Activated CD8-positive, alpha-beta memory T cell treated with anti-CD3 and anti-CD28 coated beads for 24 hours (primary cell): ENCODE measurements at regions not wholly inside any gene's neighbourhood (a gene's known extent, or its start where the extent isn't known, plus 50 kb on each side); places are given as distances from the start of the nearest gene placed in this dataset.
"Not testable (repeated sequence)": the region's sequence is repeated elsewhere in the genome, so short reads cannot be mapped to it uniquely, and the experiment has no call there.

Experiments used
- DNase-seq: peaks from one replicate; pipeline ENCODE4 v3.0.0-alpha.2; 2020

DNA sequence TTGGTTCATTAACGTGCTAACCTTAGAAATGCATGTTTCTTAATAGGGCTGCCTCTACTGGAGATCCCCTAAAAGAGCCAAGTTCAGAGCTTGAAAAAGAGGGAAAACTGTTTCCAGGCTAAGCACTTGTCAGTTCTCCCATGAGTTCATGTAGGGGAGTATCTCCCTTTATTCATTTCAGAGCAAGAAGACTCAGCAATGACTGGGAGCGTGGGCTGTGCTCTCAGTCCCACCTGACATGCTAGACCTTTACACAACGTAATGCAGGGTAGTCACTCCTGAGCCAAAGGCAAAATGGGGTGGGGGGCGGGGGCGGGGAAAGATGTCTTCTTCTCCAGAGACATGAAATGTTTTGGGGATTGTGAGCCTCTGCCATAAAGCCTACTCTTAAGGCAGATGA lies 420.1 kb upstream of the MCTP2 start:
- DNase-seq, result no peak

DNA sequence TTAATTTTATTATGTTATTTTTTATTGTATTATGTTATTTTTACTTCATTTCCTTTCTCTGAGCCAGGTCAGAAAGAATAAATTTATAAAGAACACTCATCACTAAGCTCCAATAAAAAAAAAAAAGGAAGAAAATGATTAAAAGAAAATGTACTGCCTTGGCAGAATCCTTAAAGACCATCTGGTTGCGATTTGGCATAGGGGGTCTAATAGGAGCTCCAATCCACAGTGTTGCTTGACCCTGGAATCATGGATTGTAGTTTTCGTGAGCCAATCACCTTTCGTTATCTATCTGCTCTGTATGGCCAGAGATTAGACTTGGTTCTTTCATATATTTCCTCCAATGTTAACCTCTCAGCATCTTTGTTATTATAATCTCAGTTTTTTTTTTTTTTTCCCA lies 421.8 kb upstream of the MCTP2 start:
- no peak for DNase-seq

DNA sequence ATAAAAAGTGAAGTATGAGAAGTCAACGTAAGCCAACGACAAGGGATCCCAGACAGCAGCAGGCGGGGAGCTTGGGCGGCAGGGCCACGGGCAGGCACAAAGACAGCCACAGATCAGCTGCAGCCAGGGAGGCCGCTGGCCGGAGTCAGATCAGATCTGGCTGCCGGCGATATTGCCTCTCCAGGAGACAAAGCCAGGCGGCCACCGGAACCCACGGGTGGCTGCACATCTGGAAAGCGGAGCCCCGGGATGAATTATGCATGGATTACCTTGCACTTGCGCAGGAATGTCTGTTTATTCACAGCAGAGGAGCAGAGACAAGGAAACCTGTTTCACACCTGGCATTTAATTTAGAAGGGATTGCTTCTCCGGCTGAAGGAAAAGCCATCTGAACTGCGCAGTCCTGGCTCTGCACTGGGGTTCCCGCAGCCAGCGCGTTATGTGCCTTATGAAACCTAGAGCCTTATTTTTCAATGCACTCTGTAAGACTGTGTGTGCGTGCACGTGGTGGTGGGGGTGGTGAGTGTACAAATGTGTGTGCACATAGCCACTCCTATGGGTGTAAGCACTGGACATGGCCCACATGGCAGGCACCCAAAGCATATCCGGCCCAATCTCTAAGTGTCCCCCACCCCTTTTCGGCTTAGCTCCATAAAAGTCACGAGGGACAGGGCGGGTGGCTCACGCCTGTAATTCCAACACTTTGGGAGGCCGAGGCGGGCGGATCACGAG lies 427.8 kb upstream of the MCTP2 start:
- no peak for DNase-seq

DNA sequence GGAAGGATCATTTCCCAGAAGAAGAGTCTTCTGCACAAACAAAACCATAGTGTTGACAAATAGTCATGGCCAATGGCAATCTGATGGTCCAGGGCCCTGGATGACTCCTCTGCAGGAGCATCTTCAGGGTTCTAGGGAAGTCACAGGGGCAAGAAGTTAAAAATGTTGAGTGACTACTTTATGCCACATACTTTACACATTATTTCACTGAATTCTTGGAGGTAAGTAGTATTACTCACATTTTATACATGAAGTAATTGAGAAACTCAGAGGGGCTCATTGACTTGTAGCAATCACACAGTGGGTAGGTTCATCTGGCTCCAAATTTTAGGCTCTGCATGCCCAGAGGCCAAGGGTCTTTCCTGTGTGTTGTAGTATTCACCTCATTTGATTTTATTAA lies 430.2 kb upstream of the MCTP2 start:
- DNase-seq, result no peak

DNA sequence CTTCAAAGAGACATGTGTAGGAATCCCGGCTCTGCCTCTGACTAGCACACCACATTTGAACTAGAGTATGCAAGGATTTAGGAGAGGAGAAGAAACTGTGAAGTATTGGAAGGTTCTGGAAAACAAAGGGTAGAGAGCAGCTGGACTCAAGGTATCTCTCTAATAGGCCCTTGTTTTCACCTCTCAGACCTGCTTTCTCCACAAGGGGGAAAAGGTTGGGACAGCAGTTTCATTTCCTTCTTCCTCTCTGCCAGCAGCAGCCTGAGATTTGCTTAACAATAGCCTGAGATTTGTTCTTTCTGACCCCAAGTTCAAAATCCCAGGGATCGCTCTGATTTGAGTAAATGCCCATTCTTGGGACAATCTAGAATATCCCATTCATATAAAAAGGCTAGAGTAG lies 430.6 kb upstream of the MCTP2 start:
- no peak for DNase-seq

DNA sequence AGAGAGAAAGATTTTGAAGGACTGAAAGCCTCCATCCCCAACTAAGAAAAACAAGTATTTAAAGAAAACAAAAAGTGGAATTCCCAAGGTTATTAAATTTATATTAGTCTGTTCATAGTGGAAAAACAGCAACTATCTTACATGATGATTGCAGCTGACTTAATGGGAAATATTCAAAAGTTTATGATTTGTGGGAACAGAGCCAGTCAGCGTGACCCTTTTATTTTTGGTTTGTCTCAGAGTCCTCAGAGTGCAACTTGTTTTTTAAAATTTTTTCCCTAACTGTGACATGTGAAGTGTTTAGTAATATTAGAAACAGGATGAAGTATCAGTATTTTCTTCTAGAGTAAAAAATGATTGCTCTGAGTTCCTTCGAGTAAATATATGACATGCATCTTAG lies 441.9 kb upstream of the MCTP2 start:
- DNase-seq, result no peak

DNA sequence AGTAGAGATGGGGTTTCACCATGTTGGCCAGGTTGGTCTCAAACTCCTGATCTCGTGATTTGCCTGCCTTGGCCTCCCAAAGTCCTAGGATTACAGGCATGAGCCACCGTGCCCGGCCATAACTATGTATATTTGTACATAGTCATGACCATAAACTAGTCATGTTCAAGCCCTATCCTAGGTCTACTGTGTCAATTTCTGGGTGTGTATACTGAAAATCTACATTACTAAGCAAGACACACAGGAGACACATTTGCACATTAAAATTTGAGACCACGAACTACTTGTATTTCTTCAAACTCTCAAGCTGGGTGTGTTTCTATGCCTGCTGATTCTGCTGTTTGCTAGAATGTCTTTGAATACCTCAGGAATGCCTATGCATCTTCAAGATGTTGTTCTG lies 451.3 kb upstream of the MCTP2 start:
- no peak for DNase-seq

DNA sequence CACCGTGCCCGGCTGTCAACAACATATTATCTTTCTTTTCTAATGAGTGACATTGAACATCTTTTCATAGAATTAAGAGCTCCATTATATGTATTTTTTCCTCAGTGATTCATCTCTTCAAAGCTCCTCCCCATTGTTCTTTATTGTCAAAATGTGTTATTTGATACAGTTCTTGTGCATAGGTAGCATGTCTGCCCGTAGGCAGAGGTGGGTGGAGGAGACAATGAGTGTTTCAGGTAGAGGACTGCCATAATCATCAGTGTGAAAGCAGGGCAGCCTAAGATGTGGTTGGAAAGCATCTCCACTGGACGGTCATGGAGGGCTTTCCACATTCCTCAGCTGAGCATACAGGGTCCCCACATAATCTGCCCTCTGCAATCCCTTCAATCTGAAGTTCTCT lies 452.0 kb upstream of the MCTP2 start:
- no peak for DNase-seq

DNA sequence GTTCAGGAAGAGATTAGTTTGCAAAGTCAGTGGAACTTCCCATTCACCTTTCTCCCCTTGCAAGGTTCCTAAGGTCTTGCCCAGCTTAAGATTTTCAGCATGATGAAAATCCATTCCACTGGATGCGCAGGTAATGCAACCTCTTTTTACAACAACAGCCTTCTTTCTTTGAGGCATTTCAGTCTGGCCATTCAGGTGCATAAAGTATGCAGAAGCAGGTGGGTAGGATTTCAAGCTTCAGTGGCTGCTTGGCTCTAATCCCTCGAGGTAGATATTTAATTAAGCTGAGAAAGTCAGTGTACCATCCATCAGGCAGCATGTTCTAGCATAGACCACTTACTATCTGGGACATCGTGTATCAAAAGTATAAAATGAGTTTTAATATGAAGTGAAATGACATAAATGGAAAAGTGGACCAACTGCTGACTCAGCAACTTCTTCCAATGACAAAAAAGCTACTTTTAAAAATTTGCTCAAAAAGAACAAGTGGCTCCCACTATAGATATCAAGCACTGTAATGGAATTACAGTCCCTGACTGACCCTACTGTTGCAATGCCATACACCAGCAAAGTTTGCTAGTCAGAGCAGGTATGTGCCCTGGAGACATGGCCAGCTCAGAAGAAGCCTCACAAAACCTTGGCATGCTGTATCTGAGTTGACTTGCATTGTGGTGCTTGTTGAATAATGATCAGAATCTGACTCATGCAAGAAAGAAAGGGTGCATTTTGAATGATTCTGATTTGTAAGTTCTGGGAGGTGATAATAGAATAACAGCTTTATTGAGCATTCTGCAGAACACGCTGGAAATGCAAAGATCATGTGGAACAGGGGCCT lies 459.9 kb upstream of the MCTP2 start:
- DNase-seq, result no peak

DNA sequence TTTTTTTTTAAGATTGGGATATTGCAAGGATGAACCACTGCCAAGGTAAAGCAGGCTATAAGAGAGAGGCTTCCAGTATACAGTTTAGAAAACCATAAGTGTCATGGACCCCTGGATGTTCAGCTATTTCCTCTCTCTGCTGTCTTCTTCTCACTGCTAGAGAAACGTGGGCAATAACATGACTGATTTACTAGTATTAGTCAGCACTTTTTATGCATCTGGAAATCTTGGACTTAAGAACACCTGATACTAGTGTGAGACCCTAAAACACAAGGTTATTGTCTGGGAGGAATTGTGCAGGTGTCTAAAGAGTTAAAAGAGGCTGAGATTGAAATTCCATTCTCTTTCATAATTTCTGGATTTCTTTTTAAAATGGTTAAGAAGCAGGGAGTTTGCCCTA lies 460.6 kb upstream of the MCTP2 start:
- no peak for DNase-seq

DNA sequence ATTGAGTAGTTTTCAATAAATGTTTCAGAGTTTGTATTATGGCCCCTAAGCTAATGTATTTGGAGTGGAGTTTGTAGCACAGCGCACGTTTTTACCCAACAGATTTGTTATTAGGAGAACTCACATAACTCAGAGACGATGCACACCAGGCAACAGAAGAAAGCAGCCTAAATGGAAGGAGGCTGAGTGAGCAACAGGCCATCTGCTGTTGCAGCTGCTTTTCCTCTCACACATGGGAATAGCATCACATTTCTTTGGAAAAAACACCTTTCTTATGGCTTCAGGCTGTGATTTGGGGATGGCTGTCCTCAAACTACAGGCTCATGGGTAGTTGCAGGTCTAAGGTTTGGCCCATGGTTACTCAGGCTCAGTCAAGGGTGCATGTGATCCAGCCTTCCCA lies 469.3 kb upstream of the MCTP2 start:
- no peak for DNase-seq

DNA sequence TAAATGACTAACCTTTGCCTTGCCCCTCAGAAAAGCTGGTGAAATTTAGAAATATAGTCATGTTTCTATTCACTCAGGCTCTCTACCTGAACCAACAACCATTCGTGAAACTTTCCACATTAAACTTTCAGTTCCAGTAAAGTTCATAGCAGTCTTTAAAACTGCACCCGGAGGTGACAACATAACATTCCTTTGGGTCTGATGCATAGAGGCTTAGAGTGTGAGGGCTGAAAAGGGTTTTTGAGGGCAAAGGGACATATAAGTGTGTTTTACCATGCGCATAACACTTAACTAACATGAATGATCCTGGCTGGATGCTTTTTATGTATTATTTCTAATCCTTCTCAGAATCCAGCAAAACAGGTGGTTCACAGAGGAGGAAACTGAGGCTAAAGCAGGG lies 471.7 kb upstream of the MCTP2 start:
- no peak for DNase-seq

DNA sequence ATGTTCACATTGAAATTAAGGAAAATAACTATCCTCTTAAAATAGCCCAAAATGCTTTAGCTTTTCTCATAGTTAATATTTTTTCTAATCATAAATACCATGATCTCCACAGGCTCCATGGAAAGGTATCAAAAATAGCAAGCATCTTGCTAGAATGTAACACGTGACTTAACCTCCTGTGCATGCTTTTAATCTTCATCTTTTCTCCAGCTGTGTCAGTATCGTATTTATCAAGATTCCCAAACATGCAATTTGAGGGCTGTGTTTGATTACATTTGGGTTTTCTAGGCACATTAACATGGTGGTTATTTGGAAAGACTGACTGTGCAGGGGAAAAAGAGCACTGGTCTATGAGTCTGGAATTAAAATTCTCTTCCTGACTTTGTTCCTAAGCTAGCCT lies 472.5 kb upstream of the MCTP2 start:
- no peak for DNase-seq

DNA sequence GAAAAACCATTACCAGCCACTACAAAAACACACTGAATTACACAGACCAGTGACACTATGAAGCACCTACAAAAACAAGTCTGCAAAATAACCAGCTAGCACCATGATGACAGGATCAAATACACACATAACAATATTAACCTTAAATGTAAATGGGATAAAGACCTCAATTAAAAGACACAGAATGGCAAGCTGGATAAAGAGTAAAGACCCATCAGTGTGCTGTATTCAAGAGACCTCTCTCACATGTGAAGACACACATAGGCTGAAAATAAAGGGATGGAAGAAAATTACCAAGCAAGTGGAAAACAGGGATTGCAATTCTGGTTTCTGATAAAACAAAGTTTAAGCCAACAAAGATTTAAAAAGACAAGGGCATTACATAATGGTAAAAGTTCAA lies 482.7 kb upstream of the MCTP2 start:
- DNase-seq, result no peak

DNA sequence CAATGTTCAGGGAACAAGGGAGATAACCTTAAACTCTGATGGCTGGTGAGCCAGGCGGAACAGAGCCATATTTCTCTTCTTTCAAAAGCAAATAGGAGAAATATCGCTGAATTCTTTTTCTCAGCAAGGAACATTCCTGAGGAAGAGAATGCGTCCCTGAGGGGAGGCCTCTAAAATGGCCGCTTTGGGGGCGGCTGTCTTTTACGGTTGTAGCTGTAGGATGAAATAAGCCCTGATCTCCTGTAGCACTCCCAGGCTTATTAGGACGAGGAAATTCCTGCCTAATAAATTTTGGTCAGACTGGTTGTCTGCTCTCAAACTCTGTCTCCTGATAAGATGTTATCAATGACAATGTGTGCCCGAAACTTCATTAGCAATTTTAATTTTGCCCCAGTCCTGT lies 496.4 kb upstream of the MCTP2 start:
- not testable (repeated sequence) for DNase-seq

DNA sequence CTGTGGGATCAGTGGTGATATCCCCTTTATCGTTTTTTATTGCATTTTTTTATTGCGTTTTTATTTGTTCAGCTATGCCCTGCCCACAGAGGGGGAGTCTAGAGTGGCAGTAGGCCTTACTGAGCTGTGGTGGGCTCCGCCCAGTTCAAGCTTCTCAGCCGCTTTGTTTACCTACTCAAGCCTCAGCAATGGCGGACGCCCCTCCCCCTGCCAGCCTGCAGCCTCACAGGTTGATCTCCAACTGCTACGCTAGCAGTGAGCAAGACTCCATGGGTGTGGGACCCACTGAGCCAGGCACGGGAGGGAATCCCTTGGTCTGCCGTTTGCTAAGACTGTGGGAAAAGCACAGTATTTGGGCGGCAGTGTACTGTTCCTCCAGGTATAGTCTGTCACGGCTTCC lies 500.6 kb upstream of the MCTP2 start:
- no peak for DNase-seq

DNA sequence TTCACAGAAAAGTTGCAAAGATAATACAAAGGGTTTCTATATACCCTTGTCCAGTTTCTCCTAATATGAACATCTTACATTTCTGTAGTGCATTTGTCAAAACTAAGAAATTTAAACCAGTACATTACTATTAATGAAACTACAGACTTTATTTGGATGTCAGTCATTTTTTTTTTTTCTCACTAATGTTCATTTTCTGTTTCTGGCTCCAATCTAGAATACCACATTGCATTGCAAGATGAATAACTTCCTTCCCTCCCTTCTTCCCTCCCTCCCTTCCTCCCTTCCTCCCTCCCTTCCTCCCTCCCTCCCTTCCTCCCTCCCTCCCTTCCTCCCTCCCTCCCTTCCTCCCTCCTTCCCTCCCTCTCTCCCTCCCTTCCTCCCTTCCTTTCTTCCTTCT lies 509.2 kb upstream of the MCTP2 start:
- DNase-seq, result no peak

DNA sequence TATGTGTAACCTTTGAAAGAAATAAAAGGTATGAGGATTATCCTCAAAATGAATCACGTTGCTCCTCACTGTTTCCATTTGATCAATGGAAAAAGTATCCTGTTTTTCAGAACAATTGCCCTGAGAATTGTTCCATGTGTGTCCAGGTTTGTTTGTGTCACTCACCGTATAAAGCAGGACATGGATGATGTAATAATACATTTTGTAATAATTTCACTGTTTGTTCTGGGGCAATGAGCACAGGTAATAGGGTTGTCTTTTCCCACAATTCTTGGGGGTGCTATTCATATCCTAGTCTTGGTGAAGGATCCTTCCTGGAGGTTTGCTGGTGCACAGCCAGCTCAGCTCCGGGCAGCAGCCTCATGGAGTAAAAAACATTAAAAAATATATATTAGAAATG lies 510.8 kb upstream of the MCTP2 start:
- DNase-seq, result no peak

DNA sequence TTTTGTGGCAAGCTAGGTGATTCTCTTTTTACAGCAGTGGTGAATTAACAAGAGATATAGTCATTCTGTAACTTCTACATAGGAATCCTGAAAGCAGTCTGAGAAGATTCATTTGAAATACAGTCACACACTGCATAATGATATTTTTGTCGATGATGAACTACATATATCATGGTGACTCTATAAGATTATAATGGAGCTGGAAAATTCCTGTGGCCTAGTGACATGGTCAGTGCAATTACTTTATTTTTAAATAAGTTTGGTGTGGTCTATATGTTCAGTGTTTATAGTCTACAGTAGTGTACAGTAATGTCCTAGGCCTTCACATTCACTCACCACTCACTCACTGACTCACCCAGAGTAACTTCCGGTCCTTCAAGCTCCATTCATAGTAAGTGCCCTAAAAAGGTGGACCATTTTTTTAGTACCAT lies 511.4 kb upstream of the MCTP2 start:
- DNase-seq, result no peak

DNA sequence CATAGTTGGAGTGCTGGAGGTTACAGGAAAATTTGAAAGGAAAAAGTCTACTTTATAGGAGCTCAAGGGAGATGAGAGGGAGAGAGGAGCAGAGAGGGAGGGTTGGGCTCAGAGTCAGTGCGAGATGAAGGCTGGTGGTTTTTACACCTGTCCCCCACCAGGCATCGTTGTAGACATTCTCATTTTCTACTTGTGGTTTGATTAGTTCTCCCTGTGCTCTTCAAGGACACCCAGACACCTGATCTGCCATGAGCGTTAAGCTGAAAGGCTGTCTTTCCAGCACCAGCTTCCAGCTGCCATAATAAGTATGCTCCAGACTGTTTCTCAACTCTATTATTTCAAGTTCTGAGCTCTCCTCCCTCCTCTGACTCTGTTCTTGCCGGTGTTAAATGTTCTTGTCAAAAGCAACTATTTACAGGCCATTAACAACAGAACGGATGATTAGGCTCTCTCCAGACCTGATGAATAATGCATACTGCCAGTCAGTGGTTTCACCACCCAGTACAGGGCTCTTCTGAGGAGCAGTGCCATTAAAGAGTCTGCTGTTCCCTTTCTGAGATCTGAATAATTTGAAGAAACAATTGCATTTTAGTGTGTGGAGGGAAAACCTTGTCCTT lies 514.6 kb upstream of the MCTP2 start:
- no peak for DNase-seq

DNA sequence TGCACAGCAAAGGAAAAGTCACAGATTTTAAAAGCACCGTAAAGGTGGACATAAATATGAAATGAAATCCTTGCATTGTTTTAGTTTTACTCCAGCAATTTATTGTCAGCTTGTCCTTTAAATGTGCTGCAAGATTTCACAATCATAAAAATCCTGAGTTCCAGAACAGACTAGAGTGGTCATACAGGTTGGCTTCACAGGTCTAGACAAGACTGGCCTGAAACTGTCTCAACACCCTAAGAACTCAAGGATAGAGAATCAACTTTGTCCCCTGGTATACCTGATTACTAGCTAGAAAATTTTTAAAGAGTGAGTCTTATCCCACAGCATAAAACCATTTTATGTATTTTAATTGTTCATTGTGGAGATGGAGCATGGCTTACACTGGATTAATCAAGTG lies 521.7 kb upstream of the MCTP2 start:
- no peak for DNase-seq

DNA sequence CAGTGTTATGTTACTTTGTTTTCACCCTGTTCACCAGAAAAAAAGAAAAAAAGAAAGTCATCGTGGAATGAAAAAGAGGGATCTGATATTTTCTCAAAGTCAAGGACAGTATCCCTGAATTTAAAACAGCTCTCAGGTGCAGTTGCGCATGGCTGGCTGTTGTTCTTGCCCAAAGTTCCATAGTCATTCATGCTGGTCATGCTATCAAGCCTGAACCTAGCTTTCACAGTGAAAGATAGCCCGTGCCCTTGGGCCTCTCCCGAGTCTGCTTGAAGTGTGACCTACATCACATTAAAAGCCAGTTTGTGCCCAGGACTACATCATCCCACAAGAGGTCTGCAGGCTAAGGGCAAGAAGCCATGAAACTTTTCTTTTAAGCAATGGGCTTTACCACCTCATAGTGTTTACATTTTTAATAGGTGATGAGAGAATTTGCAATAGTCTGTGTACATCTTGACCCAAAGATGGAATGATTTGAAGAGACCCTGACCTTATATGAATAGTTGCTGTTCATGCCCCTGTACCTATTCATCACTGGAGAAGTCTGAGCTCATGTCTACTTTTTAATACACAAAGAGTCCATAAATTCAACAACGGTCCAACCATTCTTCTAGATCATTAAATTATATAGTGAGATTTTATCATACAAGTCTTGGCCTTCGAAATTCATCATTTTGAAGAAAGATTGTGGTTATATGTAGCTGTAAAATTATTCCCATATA lies 522.5 kb upstream of the MCTP2 start:
- DNase-seq, result no peak

DNA sequence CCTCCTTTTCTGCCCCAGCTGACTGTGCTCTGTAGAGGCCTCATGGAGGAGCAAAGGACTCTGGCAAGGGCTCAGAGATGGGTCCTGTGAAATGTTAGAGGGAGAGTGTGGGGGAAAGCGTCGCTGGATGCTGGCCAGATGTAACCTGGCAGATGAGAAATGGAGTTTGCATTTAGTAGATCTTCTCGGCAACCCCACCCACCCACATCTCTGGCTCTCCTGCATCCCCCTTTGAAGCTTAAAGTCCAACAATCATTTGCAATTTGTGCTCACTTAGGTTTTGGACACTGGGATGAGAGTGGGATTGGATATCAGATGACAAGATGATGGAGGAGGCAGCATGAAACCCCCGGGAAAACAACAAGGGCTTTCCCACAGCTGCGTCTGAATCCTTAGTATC lies 523.6 kb upstream of the MCTP2 start:
- DNase-seq, result no peak
